ENCODE measurements at regions not wholly inside any gene's neighbourhood (a gene's known extent, or its start where the extent isn't known, plus 50 kb on each side); places are given as distances from the start of the nearest gene placed in this dataset.
"Not testable (repeated sequence)": the region's sequence is repeated elsewhere in the genome, so short reads cannot be mapped to it uniquely, and the experiment has no call there.

DNA sequence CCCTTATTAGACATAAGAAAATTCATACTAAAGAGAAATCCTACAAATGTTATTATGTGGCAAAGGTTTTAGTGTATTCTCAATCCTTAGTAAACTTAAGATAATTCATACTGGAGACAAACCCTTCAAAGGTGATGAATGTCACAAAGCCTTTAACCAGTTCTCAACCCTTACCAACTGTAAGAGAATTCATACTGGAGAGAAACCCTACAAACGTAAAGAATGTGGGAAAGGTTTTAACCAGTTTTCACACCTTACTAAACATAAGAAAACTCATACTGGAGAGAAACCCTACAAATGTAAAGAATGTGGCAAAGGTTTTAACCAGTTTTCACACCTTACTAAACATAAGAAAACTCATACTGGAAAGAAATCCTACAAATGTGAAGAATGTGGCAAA lies 93.2 kb downstream of the ZNF680 start:
- DNase-seq, result no peak

DNA sequence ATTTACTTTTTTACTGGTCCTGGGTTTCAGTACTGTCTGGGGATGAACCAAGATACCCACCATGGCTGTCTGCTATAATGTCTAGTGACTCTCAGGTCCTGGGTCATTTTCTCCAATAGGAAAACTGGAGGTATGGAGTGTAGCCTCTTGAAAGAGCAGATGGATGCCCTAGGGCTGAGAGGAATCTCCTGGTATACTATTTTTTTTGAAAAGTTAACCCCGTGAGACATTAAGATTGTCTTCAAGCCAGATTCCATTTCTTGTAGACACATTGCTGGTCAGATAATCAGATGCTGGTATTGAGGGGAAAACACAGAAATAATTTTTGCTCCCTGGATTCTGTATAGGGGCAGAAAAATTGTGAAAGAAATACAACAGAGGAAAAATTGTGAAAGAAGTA lies 97.3 kb downstream of the ZNF680 start:
- no peak for DNase-seq

- DNase-seq, result peak; percentile 22 to 51
These were observed 99.1 kb downstream of the ZNF680 start for GRCh38 chr7:64463636-64464375.

DNA sequence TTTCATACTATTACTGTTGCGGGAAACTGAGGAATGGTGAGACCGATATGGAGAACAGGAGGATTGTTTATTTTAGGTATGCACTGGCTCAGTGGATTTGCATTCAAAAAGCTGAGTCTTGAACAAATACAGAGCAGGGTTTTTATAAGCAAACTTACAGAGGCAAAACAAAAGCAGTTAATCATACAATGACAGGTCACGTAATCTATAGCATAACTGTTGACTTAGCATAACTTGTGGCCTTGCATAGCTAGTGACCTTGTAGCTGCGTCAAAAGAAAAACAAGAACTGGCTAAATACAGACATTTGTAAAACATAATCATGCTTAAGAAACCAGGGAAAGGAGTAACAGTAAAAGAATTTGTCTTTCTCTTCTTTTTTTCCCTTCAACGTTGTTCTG lies 103.0 kb downstream of the ZNF680 start:
- DNase-seq, result not testable (repeated sequence)

DNA sequence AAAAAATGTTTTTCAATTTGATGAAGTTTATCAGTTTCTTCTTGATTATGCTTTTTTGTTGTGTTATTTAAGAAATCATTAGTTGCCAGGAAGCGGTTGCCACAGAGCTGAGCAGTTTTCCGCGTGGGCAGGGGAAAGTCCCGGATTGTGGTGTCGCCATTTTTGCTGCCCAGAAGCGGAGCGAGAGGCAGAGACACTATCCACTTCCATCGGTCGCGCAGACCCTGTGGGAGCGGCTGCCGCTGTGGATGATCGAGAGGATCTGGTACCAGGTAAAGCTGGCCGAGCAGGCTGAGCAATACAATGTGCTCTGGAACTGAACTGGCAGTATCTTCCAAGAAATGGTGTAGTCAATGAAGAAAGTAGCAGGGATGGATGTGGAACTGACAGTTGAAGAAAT lies 119.8 kb downstream of the ZNF736 start:
- DNase-seq, result no peak

DNA sequence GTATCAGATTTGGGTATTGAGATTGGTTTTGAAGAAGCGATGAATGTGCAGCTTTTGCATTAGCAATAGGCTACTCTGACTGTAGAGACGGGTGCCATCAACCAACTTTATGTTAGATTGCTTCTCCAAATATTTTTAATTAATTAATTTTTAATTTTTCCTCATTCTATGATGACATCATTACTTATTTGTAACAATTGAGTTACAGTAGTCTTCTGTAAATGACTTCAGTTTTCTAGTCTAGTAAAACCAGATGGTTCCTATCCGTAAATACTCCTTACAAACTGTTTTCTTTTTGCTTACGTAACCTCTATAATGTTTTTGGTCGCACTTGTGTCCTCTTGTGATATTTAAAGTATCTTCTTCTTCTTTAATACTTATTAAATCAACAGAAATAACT lies 118.1 kb downstream of the ZNF736 start:
- DNase-seq, result no peak

DNA sequence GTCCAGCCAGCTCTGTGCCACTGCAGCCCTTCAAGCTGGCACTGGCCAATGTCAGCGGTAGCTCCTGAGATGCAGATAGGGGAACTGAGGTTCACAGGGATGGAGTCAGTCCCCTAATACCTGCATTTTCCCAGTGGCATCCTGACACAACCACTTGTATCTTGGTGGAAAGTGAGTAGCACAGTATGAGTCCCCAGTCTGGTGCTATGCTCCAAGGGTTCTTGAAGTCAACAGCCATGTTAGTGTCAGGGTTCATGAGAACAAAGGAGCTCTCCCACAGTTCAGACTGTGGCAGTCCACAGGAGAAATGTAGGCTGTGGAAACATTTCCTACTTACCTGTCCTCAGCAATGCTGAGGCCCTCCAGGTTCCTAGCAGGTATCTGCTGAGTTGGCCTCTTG lies 115.5 kb downstream of the ZNF736 start:
- no peak for DNase-seq

- not testable (repeated sequence) for DNase-seq
These were observed 111.7 kb downstream of the ZNF736 start for GRCh38 chr7:64425436-64425835.

- no peak for DNase-seq
These were observed 93.4 kb downstream of the ZNF736 start for GRCh38 chr7:64407148-64407547.

Measured in inflammatory macrophage (primary cell).